ENCODE measurements at regions not wholly inside any gene's neighbourhood (a gene's known extent, or its start where the extent isn't known, plus 50 kb on each side); places are given as distances from the start of the nearest gene placed in this dataset.

DNA sequence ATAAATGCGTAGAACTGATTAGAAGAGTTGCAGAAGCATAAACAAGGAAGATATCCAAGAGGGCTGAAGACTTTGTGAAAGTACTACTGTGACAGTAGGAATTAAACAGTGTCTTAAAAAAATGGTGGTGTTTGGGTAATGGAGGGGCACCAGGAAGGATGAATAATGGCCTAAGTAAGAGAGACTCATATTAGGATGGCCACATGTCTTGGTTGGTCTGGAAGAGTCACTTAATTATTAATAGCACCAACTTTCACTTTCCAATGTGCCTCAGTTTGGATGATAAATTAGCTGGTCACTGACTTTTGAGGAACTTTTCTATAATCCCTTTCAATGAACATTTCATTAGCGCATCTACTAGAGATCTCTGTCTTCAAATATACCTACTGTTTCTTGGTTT, 372.2 kb downstream of the NYAP2 start:
- WGBS: 99% methylated on average over 2 of the region's 2 CpGs
- DNase-seq (ENCODE audit: low spot score): no peak
- no peaks in the 10 kb centered on the region for H3K27me3 ChIP-seq (replicated peaks; ENCODE audit: insufficient read depth)

DNA sequence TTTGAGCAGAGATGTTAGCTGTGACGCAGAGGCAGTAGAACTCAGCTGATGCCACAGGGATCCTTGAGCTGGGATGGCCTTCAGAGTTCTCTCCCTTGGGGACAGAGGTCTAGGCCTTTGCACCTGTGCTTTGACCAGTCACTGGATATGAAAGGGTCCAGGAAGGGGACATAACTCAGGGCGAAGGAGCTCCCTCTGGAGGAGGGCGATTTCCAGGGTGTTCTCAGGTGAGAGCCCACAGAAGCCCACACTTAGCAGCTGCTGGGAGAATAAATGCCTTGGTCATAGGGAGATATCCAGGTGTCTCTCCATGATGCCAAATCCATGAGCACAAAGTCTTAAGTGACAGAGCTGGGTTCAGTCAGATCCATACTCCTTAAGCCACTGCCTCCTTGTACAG, 369.2 kb downstream of the NYAP2 start:
- no peak for DNase-seq (ENCODE audit: low spot score)
- Histone ChIP-seq H3K9me3 (no peaks in the 10 kb centered on the region), H3K36me3 (no peaks in the 10 kb centered on the region), H3K4me3 (no peak overlapping the region), H3K4me1 (replicated peaks) (no peaks in the 10 kb centered on the region), H3K27ac (no peak overlapping the region), H3K27me3 (replicated peaks; ENCODE audit: insufficient read depth) (no peaks in the 10 kb centered on the region)
- TF ChIP-seq, protein P1, sequence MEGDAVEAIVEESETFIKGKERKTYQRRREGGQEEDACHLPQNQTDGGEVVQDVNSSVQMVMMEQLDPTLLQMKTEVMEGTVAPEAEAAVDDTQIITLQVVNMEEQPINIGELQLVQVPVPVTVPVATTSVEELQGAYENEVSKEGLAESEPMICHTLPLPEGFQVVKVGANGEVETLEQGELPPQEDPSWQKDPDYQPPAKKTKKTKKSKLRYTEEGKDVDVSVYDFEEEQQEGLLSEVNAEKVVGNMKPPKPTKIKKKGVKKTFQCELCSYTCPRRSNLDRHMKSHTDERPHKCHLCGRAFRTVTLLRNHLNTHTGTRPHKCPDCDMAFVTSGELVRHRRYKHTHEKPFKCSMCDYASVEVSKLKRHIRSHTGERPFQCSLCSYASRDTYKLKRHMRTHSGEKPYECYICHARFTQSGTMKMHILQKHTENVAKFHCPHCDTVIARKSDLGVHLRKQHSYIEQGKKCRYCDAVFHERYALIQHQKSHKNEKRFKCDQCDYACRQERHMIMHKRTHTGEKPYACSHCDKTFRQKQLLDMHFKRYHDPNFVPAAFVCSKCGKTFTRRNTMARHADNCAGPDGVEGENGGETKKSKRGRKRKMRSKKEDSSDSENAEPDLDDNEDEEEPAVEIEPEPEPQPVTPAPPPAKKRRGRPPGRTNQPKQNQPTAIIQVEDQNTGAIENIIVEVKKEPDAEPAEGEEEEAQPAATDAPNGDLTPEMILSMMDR (IDR thresholded peaks at IDR 0.05): no peak
- TF ChIP-seq POLR2A (IDR thresholded peaks at IDR 0.05) (no peak), POLR2AphosphoS5 (IDR thresholded peaks at IDR 0.05) (no peak)
- WGBS: 95% methylated on average over 3 of the region's 3 CpGs
- intact Hi-C loops (cut with DNase I): no loop called here

More for the DNA sequence above, 372.2 kb downstream of the NYAP2 start:
- Histone ChIP-seq H3K27ac (no peak overlapping the region), H3K36me3 (no peaks in the 10 kb centered on the region), H3K9me3 (no peaks in the 10 kb centered on the region), H3K4me3 (no peak overlapping the region), H3K4me1 (replicated peaks) (no peaks in the 10 kb centered on the region)
- TF ChIP-seq POLR2AphosphoS5 (IDR thresholded peaks at IDR 0.05): no peak
- TF ChIP-seq POLR2A (IDR thresholded peaks at IDR 0.05): no peak
- TF ChIP-seq, protein P1 (IDR thresholded peaks at IDR 0.05): no peak
- intact Hi-C loops (cut with DNase I): no loop called here

DNA sequence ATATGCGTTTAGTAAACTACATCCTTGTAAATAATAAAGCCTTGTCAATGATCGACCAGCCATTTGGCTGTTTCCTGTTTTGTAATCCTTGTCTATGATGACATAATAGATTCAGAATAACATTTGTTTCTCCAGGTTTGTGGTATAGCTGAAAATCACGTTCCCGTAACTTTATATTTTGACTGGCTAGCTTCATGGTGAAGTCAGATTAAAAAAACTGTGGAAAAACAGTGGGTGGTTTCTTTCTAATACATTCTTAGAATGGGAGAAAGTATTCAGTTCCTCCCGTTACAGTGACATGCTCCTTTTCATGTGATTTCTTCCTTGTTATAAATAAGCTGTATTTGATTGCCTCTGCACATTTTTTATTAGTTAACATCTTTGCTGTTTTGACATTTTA, 366.9 kb downstream of the NYAP2 start:
- Histone ChIP-seq H3K27ac (no peak overlapping the region), H3K4me3 (no peak overlapping the region), H3K9me3 (no peaks in the 10 kb centered on the region), H3K36me3 (no peaks in the 10 kb centered on the region), H3K4me1 (replicated peaks) (no peaks in the 10 kb centered on the region), H3K27me3 (replicated peaks; ENCODE audit: insufficient read depth) (no peaks in the 10 kb centered on the region)
- intact Hi-C loops (cut with DNase I): no loop called here
- WGBS: 61% methylated on average over 5 of the region's 5 CpGs
- DNase-seq (ENCODE audit: low spot score): no peak
- TF ChIP-seq, protein P1 (IDR thresholded peaks at IDR 0.05): no peak
- TF ChIP-seq POLR2A (IDR thresholded peaks at IDR 0.05) (no peak), POLR2AphosphoS5 (IDR thresholded peaks at IDR 0.05) (no peak)

DNA sequence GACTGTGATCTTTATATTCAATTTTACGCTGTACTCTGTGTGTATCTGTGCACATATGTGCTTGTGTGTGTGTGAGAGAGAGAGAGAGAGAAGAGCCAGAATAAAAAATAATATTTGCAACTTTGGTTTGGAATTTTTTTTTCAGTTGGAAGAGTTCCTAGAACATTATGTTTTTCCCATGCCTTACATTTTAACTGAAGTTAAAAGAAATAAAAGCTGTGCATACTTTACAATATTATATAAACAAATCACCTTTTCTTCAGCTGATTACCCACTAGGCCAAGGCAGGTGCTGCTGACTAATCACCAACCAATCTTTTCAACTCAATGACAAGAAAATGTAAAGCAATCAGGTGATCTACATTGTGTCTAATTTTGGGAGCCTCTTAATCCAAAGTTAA, 366.3 kb downstream of the NYAP2 start:
- no peak for DNase-seq (ENCODE audit: low spot score)
- no peak for TF ChIP-seq POLR2AphosphoS5 (IDR thresholded peaks at IDR 0.05)
- TF ChIP-seq, protein P1 (IDR thresholded peaks at IDR 0.05): no peak
- TF ChIP-seq POLR2A (IDR thresholded peaks at IDR 0.05): no peak
- H3K27ac ChIP-seq: no peak overlapping the region
- no peaks in the 10 kb centered on the region for H3K27me3 ChIP-seq (replicated peaks; ENCODE audit: insufficient read depth)
- whole genome bisulfite sequencing: 72% methylated on average over 1 of the region's 1 CpG
- H3K9me3 ChIP-seq: no peaks in the 10 kb centered on the region
- no peak overlapping the region for H3K4me3 ChIP-seq
- intact Hi-C loops (cut with DNase I): no loop called here
- no peaks in the 10 kb centered on the region for H3K36me3 ChIP-seq
- no peaks in the 10 kb centered on the region for H3K4me1 ChIP-seq (replicated peaks)

DNA sequence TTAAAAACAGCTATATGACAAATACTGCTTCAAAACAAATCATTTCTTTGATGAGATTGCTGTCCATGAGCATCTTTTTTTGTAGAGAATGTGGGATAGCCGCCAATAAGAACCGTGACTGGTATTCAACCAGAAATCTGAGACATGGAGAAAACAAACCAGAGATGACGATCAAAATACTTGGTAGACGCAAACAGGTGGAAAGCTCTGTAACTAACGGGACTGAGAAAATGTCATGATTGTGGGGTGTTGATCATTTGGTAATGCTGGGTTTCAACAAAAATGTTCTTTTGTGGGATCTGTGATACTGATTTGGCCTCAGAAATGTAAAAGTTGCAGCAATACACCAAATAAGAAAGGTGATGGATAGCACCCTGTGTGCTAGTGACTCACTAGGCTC, 364.8 kb downstream of the NYAP2 start:
- no peak overlapping the region for H3K4me3 ChIP-seq
- no peak overlapping the region for H3K27ac ChIP-seq
- no peak for DNase-seq (ENCODE audit: low spot score)
- no peaks in the 10 kb centered on the region for H3K27me3 ChIP-seq (replicated peaks; ENCODE audit: insufficient read depth)
- intact Hi-C loops (cut with DNase I): no loop called here
- WGBS: 83% methylated on average over 5 of the region's 5 CpGs
- no peaks in the 10 kb centered on the region for H3K4me1 ChIP-seq (replicated peaks)
- no peaks in the 10 kb centered on the region for H3K9me3 ChIP-seq
- H3K36me3 ChIP-seq: no peaks in the 10 kb centered on the region
- TF ChIP-seq, protein P1 (IDR thresholded peaks at IDR 0.05): no peak
- TF ChIP-seq POLR2A (IDR thresholded peaks at IDR 0.05): no peak
- no peak for TF ChIP-seq POLR2AphosphoS5 (IDR thresholded peaks at IDR 0.05)
